Tibial nerve (tissue), 4 donors: ENCODE measurements at regions not wholly inside any gene's neighbourhood (a gene's known extent, or its start where the extent isn't known, plus 50 kb on each side); places are given as distances from the start of the nearest gene placed in this dataset.

Source experiments
- DNase-seq, 2 donors: peaks; one replicate each; pipeline ENCODE4 v3.0.0-alpha.2; 2019; ENCODE audit warnings: low spot score in 2 of 2
- H3K27ac ChIP-seq, 4 donors: fragments of 200-600 bp; sonication (generic) in 3 of 4; one replicate each; pipeline ENCODE4 v1.5.1; 2017 to 2019; ENCODE audit warnings: mild to moderate bottlenecking in 1 of 4
- H3K27me3 ChIP-seq, 2 donors: fragments of 200-600 bp; sonication (generic) in 1 of 2; one replicate each; pipeline versions ENCODE4 v1.5.1 to v1.6.0; 2017 to 2019
- H3K36me3 ChIP-seq, 3 donors: fragments of 200-600 bp; sonication (generic); one replicate each; pipeline ENCODE4 v1.5.1; 2018 to 2019
- H3K4me1 ChIP-seq, 4 donors: fragments of 200-600 bp; sonication (generic) in 3 of 4; one replicate each; pipeline ENCODE4 v1.5.1; 2017 to 2019
- H3K4me3 ChIP-seq, 4 donors: fragments of 200-600 bp; sonication (generic) in 3 of 4; one replicate each; pipeline ENCODE4 v1.5.1; 2017 to 2019; ENCODE audit warnings: mild to moderate bottlenecking in 1 of 4, moderate library complexity in 1 of 4
- H3K9me3 ChIP-seq, 4 donors: fragments of 200-600 bp; sonication (generic) in 3 of 4; one replicate each; pipeline ENCODE4 v1.5.1; 2017 to 2019
- EP300 ChIP-seq, 2 donors: sonication (generic); formaldehyde crosslinking; IDR thresholded peaks; one replicate each; pipeline ENCODE4 v1.6.1; 2017; ENCODE audit warnings: antibody characterized with exemption in 2 of 2, mild to moderate bottlenecking in 1 of 2
- POLR2A ChIP-seq, 2 donors: fragments of 450-650 bp; IDR thresholded peaks; one replicate each; pipeline ENCODE4 v1.6.1; 2017; ENCODE audit warnings: antibody characterized with exemption in 2 of 2, mild to moderate bottlenecking in 2 of 2, moderate library complexity in 2 of 2
- WGBS, 2 donors: methylation state at CpG; one replicate each; pipeline ENCODE4 v1.1.5; 2018; 5-methylcytosine and 5-hydroxymethylcytosine counted together
- TF ChIP-seq, protein P1 (sequence below), 5 experiments: fragments of 200-600 bp in 3 of 5; fragments of 450-650 bp in 2 of 5; sonication (generic) in 3 of 5; IDR thresholded peaks; one replicate each; pipeline ENCODE4 v1.5.1; 2016 to 2019; ENCODE audit warnings: antibody characterized with exemption in 5 of 5, mild to moderate bottlenecking in 3 of 5, moderate library complexity in 2 of 5

DNA sequence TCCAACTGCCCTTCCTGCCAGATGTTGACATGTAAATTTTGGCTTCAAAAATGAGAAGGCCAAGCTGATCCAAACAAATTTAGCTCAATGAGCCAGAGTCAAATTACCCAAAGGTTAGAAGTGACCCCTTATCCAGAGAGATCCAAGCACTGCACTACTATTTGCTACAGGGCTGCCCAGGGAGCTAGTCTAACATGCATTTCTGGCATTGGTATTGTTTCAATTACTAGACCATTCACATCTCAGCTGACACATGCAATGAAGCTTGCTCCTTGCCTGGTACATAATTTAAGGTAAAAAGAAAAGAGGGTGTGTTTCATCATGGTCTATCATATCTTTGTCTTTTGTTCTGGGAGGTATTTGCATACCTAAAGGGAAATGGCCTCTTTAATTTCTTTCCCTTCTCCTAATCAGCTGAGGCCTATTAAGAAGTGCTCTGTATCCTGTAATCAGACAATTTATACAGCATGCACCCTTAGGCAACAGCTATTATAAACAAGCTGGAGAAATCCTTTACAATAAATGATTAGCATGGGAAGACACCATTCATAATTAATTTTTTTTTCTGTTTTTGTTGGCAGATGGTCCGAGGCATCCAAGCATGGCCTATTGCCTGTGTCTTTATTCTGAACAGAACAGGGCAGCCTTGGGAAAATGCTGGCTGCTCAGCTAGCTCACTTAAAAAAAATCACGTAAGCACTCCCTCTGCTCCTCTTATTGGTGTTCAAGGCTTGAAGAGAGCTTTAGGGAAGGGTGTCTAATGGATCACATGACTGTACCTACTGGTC lies 161.5 kb upstream of the SALL1 start:
- H3K27me3 ChIP-seq = no peaks in the 10 kb centered on the region
- DNase-seq = no peak
- H3K4me3 ChIP-seq = no peak overlapping the region
- H3K9me3 ChIP-seq = no peaks in the 10 kb centered on the region
- H3K36me3 ChIP-seq = no peaks in the 10 kb centered on the region
- no peak overlapping the region for H3K27ac ChIP-seq
- H3K4me1 ChIP-seq = no peaks in the 10 kb centered on the region
- 52 to 53% methylated on average over 2 of the region's 2 CpGs for WGBS, 2 donors
- TF ChIP-seq, protein P1, sequence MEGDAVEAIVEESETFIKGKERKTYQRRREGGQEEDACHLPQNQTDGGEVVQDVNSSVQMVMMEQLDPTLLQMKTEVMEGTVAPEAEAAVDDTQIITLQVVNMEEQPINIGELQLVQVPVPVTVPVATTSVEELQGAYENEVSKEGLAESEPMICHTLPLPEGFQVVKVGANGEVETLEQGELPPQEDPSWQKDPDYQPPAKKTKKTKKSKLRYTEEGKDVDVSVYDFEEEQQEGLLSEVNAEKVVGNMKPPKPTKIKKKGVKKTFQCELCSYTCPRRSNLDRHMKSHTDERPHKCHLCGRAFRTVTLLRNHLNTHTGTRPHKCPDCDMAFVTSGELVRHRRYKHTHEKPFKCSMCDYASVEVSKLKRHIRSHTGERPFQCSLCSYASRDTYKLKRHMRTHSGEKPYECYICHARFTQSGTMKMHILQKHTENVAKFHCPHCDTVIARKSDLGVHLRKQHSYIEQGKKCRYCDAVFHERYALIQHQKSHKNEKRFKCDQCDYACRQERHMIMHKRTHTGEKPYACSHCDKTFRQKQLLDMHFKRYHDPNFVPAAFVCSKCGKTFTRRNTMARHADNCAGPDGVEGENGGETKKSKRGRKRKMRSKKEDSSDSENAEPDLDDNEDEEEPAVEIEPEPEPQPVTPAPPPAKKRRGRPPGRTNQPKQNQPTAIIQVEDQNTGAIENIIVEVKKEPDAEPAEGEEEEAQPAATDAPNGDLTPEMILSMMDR (IDR thresholded peaks at IDR 0.05) = no peak
- TF ChIP-seq EP300 (IDR thresholded peaks at IDR 0.05) (no peak), POLR2A (IDR thresholded peaks at IDR 0.05) (no peak)

DNA sequence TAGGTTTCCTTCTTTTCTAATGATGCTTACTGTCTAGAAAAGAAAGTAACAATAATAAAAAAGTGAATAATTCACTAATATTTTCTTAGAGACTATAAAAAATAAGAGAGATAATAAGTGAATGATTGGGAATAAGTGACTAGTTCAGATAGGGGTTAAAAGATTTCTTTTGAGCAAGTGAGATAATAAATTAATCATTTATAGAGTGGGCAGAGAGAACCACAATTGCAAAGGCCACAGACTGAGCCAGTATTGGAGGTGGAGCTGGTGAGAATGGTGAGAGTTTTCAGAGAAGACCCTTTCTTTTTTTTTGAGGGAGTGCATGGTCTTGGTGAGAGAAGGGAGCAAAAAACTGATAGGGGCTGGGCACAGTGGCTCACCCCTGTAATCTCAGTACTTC lies 159.1 kb upstream of the SALL1 start:
- no peaks in the 10 kb centered on the region for H3K9me3 ChIP-seq
- no peak for DNase-seq
- H3K36me3 ChIP-seq = no peaks in the 10 kb centered on the region
- no peaks in the 10 kb centered on the region for H3K4me1 ChIP-seq
- H3K27ac ChIP-seq = no peak overlapping the region
- no peaks in the 10 kb centered on the region for H3K27me3 ChIP-seq
- TF ChIP-seq POLR2A (IDR thresholded peaks at IDR 0.05) (no peak), EP300 (IDR thresholded peaks at IDR 0.05) (no peak)
- TF ChIP-seq, protein P1 (IDR thresholded peaks at IDR 0.05) = no peak
- H3K4me3 ChIP-seq = no peak overlapping the region

DNA sequence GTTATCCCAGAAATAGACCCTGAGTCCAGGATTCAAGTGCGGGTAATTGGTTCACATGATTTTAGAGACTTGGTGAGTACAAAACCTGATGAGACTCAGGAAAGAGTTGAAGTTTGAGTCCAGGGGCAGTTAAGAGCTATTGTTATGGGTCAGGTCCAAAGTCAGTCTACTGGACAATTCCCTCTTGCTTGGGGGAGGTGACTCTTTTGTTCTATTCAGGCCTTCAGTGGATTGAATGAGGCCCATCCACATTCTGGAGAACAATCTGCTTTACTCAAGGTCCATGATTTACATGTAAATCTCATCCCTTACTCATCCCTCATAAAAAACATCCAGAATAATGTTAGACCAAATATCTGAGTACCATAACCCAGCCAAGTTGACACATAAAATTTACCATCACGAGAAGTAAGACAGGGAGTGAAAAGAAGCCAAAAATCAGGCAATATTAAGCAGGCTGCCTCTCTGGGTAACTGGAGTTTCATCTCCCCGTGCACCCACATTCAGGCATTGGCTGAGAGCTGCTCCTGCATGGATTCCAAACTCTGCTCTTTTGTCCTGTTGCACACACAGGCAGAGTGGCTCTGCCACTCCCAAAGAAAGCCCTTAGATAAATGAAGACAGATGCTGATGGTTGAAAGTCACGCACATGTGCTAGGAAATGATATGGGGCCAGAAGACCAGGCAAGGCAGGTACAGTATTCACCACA lies 156.0 kb upstream of the SALL1 start:
- H3K4me3 ChIP-seq = no peak overlapping the region
- no peaks in the 10 kb centered on the region for H3K36me3 ChIP-seq
- TF ChIP-seq POLR2A (IDR thresholded peaks at IDR 0.05) (no peak), EP300 (IDR thresholded peaks at IDR 0.05) (no peak)
- TF ChIP-seq, protein P1 (IDR thresholded peaks at IDR 0.05) = no peak
- H3K27me3 ChIP-seq = no peaks in the 10 kb centered on the region
- H3K27ac ChIP-seq = no peak overlapping the region
- no peak for DNase-seq
- no peaks in the 10 kb centered on the region for H3K9me3 ChIP-seq
- no peaks in the 10 kb centered on the region for H3K4me1 ChIP-seq
- WGBS, 2 donors = 72 to 80% methylated on average over 4 of the region's 4 CpGs

DNA sequence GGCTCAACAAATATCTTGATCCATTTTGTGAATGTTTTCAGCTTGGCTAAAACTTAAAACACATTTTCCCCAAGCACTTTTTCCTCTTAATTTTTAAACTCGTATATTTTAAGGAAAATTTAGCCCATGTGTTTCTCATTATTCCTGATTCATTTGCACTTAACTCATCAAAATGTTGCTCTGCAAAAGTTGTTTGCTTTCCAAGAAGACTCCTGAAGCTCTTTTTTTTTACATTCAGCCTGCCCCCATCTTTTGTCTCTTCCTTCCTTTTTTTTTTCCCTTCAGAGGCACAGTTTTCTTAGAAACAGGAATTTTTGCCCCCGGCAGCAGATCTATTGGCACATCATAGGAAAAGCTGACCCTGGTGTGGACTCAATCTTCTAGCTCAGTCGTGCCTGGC lies 155.0 kb upstream of the SALL1 start:
- 37 to 41% methylated on average over 3 of the region's 3 CpGs for WGBS, 2 donors
- no peaks in the 10 kb centered on the region for H3K36me3 ChIP-seq
- H3K4me1 ChIP-seq = no peaks in the 10 kb centered on the region
- H3K27me3 ChIP-seq = no peaks in the 10 kb centered on the region
- no peak overlapping the region for H3K4me3 ChIP-seq
- no peak overlapping the region for H3K27ac ChIP-seq
- no peaks in the 10 kb centered on the region for H3K9me3 ChIP-seq
- no peak for DNase-seq
- TF ChIP-seq, protein P1 (IDR thresholded peaks at IDR 0.05) = no peak
- TF ChIP-seq POLR2A (IDR thresholded peaks at IDR 0.05) (no peak), EP300 (IDR thresholded peaks at IDR 0.05) (no peak)

DNA sequence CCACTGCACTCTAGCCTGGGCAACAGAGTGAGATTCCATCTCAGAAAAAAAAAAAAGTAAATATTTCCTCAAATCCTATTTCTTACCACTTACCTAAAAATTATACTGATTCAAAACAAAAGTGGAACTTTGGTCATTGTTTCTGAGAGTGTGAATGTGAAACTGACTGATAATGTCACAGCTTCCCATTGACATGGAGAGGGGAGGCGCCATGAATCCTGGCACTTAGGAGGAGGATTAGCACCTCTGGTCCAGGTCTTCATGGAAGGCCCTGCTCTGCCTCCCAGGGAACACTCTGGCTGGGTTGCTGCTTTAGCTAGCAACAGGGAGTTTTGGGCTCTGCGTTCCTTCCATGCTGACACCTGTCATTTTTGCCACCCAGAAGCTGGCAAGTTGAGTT lies 154.3 kb upstream of the SALL1 start:
- H3K9me3 ChIP-seq = no peaks in the 10 kb centered on the region
- no peak for DNase-seq
- 88 to 96% methylated on average over 2 of the region's 2 CpGs for WGBS, 2 donors
- H3K36me3 ChIP-seq = no peaks in the 10 kb centered on the region
- TF ChIP-seq, protein P1 (IDR thresholded peaks at IDR 0.05) = no peak
- TF ChIP-seq EP300 (IDR thresholded peaks at IDR 0.05) (no peak), POLR2A (IDR thresholded peaks at IDR 0.05) (no peak)
- no peaks in the 10 kb centered on the region for H3K4me1 ChIP-seq
- no peak overlapping the region for H3K4me3 ChIP-seq
- H3K27me3 ChIP-seq = no peaks in the 10 kb centered on the region
- no peak overlapping the region for H3K27ac ChIP-seq
